ENCODE measurements at regions not wholly inside any gene's neighbourhood (a gene's known extent, or its start where the extent isn't known, plus 50 kb on each side); places are given as distances from the start of the nearest gene placed in this dataset.
"Not testable (repeated sequence)": the region's sequence is repeated elsewhere in the genome, so short reads cannot be mapped to it uniquely, and the experiment has no call there.

DNA sequence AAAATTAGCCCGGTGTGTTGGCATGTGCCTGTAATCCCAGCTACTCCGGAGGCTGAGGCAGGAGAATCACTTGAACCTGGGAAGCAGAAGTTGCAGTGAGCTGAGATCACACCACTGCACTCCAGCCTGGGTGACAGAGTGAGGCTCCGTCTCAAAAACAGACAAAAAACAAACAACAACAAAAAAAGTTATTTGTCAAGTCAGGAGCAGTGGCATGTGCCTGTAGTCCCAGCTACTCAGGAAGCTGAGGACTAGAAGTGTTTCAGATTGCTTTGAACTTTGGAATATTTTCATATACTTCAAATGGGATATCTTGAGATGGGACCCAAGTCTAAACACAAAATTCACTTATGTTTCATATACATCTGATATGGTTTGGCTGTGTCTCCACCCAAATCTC lies 73.1 kb upstream of the IFNGR1 start:
- not testable (repeated sequence) for TF ChIP-seq BHLHE40 (IDR thresholded peaks at IDR 0.05; ENCODE audit: borderline replicate concordance); L3MBTL2 (conservative IDR thresholded peaks at IDR 0.05); ARNT (IDR thresholded peaks at IDR 0.05); SP1 (IDR thresholded peaks at IDR 0.05); TARDBP (IDR thresholded peaks at IDR 0.05); FOXK2 (IDR thresholded peaks at IDR 0.05); HDGF (IDR thresholded peaks at IDR 0.05; ENCODE audit: borderline replicate concordance); FOXA1 (IDR thresholded peaks at IDR 0.05)

Measured in HEK293T (cell line).